DND-41 (cell line): ENCODE measurements at regions not wholly inside any gene's neighbourhood (a gene's known extent, or its start where the extent isn't known, plus 50 kb on each side); places are given as distances from the start of the nearest gene placed in this dataset.

Source experiments
- CTCF ChIP-seq: IDR thresholded peaks from 2 replicates; pipeline ENCODE4 v1.5.1; 2012; ENCODE audit warnings: borderline replicate concordance, low read length, moderate library complexity, mild to moderate bottlenecking; ENCODE audit not compliant: poor library complexity, severe bottlenecking; ENCODE audit errors: extremely low read depth
- EZH2 ChIP-seq: IDR thresholded peaks from 3 replicates; pipeline ENCODE4 v1.6.1; 2012; ENCODE audit warnings: borderline replicate concordance, low read depth, mild to moderate bottlenecking, moderate library complexity, low read length, inconsistent platforms; ENCODE audit not compliant: severe bottlenecking

- TF ChIP-seq CTCF (no peak), EZH2 (no peak)
Observed at GRCh38 chr11:92099183-92099582, 125.4 kb upstream of the FAT3 start.
